ENCODE measurements at regions not wholly inside any gene's neighbourhood (a gene's known extent, or its start where the extent isn't known, plus 50 kb on each side); places are given as distances from the start of the nearest gene placed in this dataset.

DNA sequence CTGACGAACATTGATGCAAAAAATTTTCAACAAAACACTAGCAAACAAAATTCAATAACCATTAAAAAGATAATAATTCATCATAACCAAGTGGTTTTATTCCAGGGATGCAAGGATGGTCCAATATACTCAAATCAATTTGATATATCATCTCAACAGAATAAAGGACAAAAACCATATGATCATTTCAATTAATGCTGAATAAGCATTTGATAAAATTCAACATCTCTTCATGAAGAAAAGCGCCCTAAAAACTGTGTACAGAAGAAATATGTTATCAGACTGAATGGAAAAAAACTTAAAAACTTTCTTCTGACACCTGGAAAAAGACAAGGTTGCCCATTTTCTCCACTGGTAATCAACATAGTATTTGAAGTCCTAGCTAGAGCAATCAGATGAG is 720.3 kb upstream of the RGMB start:
- no peaks in the 10 kb centered on the region for H3K9me3 Mint-ChIP-seq
- ChIA-PET CTCF (no interaction called here), POLR2A (no interaction called here)
- H3K27ac ChIP-seq (ENCODE audit: low read depth in 1 of 2, low read length in 2 of 2): no peak overlapping the region
- no peaks in the 10 kb centered on the region for H3K9me3 ChIP-seq (ENCODE audit: control insufficient read depth in 1 of 2, insufficient read depth in 1 of 2, low read length in 2 of 2)
- no peak overlapping the region for H3K4me3 Mint-ChIP-seq
- no peaks in the 10 kb centered on the region for H3K36me3 ChIP-seq (ENCODE audit: insufficient read depth, low read length)
- no peaks in the 10 kb centered on the region for H3K36me3 Mint-ChIP-seq (ENCODE audit: low read depth)
- intact Hi-C loops (cut with DNase I, micrococcal nuclease): no loop called here
- no peaks in the 10 kb centered on the region for H3K4me1 Mint-ChIP-seq (ENCODE audit: low read depth)
- H3K4me3 ChIP-seq (ENCODE audit: low read length): no peak overlapping the region
- DNase-seq (no peak), ATAC-seq (ENCODE audit: poor library complexity) (no peak)
- H3K27me3 ChIP-seq (ENCODE audit: control insufficient read depth in 1 of 2, insufficient read depth in 2 of 2, low read length in 2 of 2): no peaks in the 10 kb centered on the region
- no peaks in the 10 kb centered on the region for H3K4me1 ChIP-seq (ENCODE audit: insufficient read depth, low read length)
- TF ChIP-seq, protein P1, sequence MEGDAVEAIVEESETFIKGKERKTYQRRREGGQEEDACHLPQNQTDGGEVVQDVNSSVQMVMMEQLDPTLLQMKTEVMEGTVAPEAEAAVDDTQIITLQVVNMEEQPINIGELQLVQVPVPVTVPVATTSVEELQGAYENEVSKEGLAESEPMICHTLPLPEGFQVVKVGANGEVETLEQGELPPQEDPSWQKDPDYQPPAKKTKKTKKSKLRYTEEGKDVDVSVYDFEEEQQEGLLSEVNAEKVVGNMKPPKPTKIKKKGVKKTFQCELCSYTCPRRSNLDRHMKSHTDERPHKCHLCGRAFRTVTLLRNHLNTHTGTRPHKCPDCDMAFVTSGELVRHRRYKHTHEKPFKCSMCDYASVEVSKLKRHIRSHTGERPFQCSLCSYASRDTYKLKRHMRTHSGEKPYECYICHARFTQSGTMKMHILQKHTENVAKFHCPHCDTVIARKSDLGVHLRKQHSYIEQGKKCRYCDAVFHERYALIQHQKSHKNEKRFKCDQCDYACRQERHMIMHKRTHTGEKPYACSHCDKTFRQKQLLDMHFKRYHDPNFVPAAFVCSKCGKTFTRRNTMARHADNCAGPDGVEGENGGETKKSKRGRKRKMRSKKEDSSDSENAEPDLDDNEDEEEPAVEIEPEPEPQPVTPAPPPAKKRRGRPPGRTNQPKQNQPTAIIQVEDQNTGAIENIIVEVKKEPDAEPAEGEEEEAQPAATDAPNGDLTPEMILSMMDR (IDR thresholded peaks at IDR 0.05): no peak
- no peaks in the 10 kb centered on the region for H3K27me3 Mint-ChIP-seq
- no peak overlapping the region for H3K27ac Mint-ChIP-seq

GRCh38 chr5:98060148-98060547 is 713.3 kb upstream of the RGMB start:
- Histone ChIP-seq H3K36me3 (ENCODE audit: insufficient read depth, low read length) (no peaks in the 10 kb centered on the region), H3K9me3 (ENCODE audit: control insufficient read depth in 1 of 2, insufficient read depth in 1 of 2, low read length in 2 of 2) (no peaks in the 10 kb centered on the region), H3K4me1 (ENCODE audit: insufficient read depth, low read length) (no peaks in the 10 kb centered on the region), H3K27me3 (ENCODE audit: control insufficient read depth in 1 of 2, insufficient read depth in 2 of 2, low read length in 2 of 2) (no peaks in the 10 kb centered on the region), H3K4me3 (ENCODE audit: low read length) (no peak overlapping the region), H3K27ac (ENCODE audit: low read depth in 1 of 2, low read length in 2 of 2) (no peak overlapping the region)
- Mint-ChIP-seq H3K9me3 (no peaks in the 10 kb centered on the region), H3K4me3 (no peak overlapping the region), H3K27ac (no peak overlapping the region), H3K27me3 (no peaks in the 10 kb centered on the region), H3K36me3 (ENCODE audit: low read depth) (no peaks in the 10 kb centered on the region), H3K4me1 (ENCODE audit: low read depth) (no peaks in the 10 kb centered on the region)
- ChIA-PET POLR2A (no interaction called here), CTCF (no interaction called here)
- ATAC-seq (ENCODE audit: poor library complexity) (no peak), DNase-seq (no peak)
- TF ChIP-seq, protein P1 (IDR thresholded peaks at IDR 0.05): no peak
- intact Hi-C loops (cut with DNase I, micrococcal nuclease): no loop called here

DNA sequence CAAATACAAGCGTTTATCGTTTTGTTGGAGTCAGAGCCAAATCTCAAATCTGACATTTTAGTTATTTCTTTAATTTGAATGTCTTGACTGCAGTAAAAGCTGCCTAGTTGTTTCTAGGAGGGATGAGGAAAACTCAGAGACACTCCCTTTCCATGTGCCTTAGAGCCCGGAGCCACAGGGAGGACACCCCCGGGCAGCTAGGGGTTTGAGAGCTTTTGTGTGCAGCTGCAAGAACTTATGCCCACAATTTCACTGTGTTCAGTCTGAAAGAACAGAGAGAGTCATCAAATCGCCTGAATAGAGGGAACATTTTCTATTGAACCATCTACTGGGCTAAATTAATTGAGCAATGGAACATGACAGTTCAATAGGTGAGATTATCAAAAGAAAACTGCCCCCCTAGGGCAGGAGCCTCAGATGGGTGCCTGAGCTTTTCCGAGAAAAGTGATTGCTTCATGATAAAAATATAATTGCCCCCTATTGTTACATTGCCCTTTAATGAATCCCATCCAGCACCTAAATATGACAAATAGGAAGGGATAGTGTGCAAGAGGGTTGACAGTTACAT is 709.3 kb upstream of the RGMB start:
- Mint-ChIP-seq H3K27ac (no peak overlapping the region), H3K9me3 (no peaks in the 10 kb centered on the region), H3K4me1 (ENCODE audit: low read depth) (no peaks in the 10 kb centered on the region), H3K36me3 (ENCODE audit: low read depth) (no peaks in the 10 kb centered on the region), H3K27me3 (no peaks in the 10 kb centered on the region), H3K4me3 (no peak overlapping the region)
- Histone ChIP-seq H3K4me1 (ENCODE audit: insufficient read depth, low read length) (no peaks in the 10 kb centered on the region), H3K36me3 (ENCODE audit: insufficient read depth, low read length) (no peaks in the 10 kb centered on the region), H3K4me3 (ENCODE audit: low read length) (no peak overlapping the region), H3K27me3 (ENCODE audit: control insufficient read depth in 1 of 2, insufficient read depth in 2 of 2, low read length in 2 of 2) (no peaks in the 10 kb centered on the region), H3K9me3 (ENCODE audit: control insufficient read depth in 1 of 2, insufficient read depth in 1 of 2, low read length in 2 of 2) (no peaks in the 10 kb centered on the region), H3K27ac (ENCODE audit: low read depth in 1 of 2, low read length in 2 of 2) (no peak overlapping the region)
- ChIA-PET CTCF (interaction anchor here (1.2 kb wide), 1 partner anchor 12 kb away, joined by 4 read pairs; no protein-coding TSS in a partner anchor), POLR2A (no interaction called here)
- TF ChIP-seq, protein P1 (IDR thresholded peaks at IDR 0.05): no peak
- no peak for DNase-seq
- ATAC-seq (ENCODE audit: poor library complexity): no peak
- intact Hi-C loops (cut with DNase I, micrococcal nuclease): no loop called here
